NCI-H460 (cell line): ENCODE measurements at regions not wholly inside any gene's neighbourhood (a gene's known extent, or its start where the extent isn't known, plus 50 kb on each side); places are given as distances from the start of the nearest gene placed in this dataset.
"Not testable (repeated sequence)": the region's sequence is repeated elsewhere in the genome, so short reads cannot be mapped to it uniquely, and the experiment has no call there.

ENCODE experiments used
- DNase-seq: peaks from one replicate; pipeline ENCODE4 v3.0.0-alpha.2; 2016; ENCODE audit warnings: low read depth; ENCODE audit errors: extremely low read depth

GRCh38 chr7:145147865-145148264 lies 312.0 kb upstream of the TPK1 start:
- DNase-seq, result no peak

GRCh38 chr7:145143685-145144084 lies 307.8 kb upstream of the TPK1 start:
- no peak for DNase-seq

GRCh38 chr7:145134377-145134776 lies 298.5 kb upstream of the TPK1 start:
- DNase-seq, result no peak

GRCh38 chr7:145123502-145123901 lies 287.6 kb upstream of the TPK1 start:
- DNase-seq, result no peak

- DNase-seq, result peak; percentile 17
Measured at GRCh38 chr7:145106001-145106400, 270.1 kb upstream of the TPK1 start.

- DNase-seq, result peak; percentile 9
Measured at GRCh38 chr7:145105561-145105960, 269.7 kb upstream of the TPK1 start.

- no peak for DNase-seq
Measured at GRCh38 chr7:145104400-145104799, 268.5 kb upstream of the TPK1 start.

- not testable (repeated sequence) for DNase-seq
Measured at GRCh38 chr7:145102199-145102598, 266.3 kb upstream of the TPK1 start.

- DNase-seq, result no peak
Measured at GRCh38 chr7:145092766-145093165, 256.9 kb upstream of the TPK1 start.

GRCh38 chr7:145088111-145088745 lies 252.4 kb upstream of the TPK1 start:
- DNase-seq, result no peak

GRCh38 chr7:145082366-145083161 lies 246.7 kb upstream of the TPK1 start:
- DNase-seq, result no peak

- DNase-seq, result no peak
Measured at GRCh38 chr7:145065473-145065872, 229.6 kb upstream of the TPK1 start.

- DNase-seq, result no peak
Measured at GRCh38 chr7:145064114-145064513, 228.3 kb upstream of the TPK1 start.

GRCh38 chr7:145053781-145054180 lies 217.9 kb upstream of the TPK1 start:
- DNase-seq, result no peak

- DNase-seq, result no peak
Measured at GRCh38 chr7:145050415-145050814, 214.6 kb upstream of the TPK1 start.

GRCh38 chr7:145036604-145037405 lies 201.0 kb upstream of the TPK1 start:
- DNase-seq, result peak; percentile 47

GRCh38 chr7:145031162-145031561 lies 195.3 kb upstream of the TPK1 start:
- no peak for DNase-seq

GRCh38 chr7:145030754-145031153 lies 194.9 kb upstream of the TPK1 start:
- no peak for DNase-seq

GRCh38 chr7:145020454-145020853 lies 184.6 kb upstream of the TPK1 start:
- DNase-seq, result no peak

- DNase-seq, result no peak
Measured at GRCh38 chr7:145016068-145016467, 180.2 kb upstream of the TPK1 start.

GRCh38 chr7:145009876-145010275 lies 174.0 kb upstream of the TPK1 start:
- no peak for DNase-seq

- DNase-seq, result no peak
Measured at GRCh38 chr7:145005601-145006000, 169.7 kb upstream of the TPK1 start.
